GM04503 (cell line): ENCODE measurements at regions not wholly inside any gene's neighbourhood (a gene's known extent, or its start where the extent isn't known, plus 50 kb on each side); places are given as distances from the start of the nearest gene placed in this dataset.

Experiments used
- DNase-seq: peaks from one replicate; pipeline ENCODE4 v3.0.0-alpha.2; 2012; ENCODE audit warnings: low read depth

DNA sequence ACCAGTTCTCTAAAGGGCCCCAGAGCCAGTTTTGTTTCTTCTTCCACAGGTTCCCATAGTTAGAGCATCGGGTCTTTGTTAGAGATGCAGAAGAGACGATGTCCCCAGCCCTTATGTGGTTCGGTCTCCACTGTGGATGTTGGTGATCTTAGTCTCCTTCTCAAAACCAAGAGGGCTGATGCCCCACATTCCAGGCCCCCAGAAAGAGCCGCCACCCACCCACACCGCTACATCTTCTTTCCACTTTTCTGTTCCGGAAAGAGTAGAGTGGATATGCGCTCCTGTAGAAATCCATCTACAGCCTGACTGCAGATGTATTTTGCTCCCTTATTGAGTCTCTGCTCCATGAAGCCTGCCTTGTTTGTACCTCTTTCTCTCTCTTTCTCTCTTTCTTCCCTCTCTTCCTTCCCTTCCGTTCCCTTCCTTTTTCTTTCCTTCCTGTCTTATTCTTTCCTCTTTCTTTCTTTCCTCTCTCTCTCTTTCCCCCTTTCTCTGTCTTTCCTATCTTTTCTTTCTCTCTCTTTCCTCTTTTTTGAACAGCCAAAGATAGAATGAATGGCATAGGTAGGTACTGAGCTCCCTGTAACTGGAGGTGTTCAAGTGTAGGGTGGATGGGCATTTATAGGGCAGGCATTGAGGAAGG is 224.3 kb downstream of the SEC14L1 start:
- DNase-seq: no peak

DNA sequence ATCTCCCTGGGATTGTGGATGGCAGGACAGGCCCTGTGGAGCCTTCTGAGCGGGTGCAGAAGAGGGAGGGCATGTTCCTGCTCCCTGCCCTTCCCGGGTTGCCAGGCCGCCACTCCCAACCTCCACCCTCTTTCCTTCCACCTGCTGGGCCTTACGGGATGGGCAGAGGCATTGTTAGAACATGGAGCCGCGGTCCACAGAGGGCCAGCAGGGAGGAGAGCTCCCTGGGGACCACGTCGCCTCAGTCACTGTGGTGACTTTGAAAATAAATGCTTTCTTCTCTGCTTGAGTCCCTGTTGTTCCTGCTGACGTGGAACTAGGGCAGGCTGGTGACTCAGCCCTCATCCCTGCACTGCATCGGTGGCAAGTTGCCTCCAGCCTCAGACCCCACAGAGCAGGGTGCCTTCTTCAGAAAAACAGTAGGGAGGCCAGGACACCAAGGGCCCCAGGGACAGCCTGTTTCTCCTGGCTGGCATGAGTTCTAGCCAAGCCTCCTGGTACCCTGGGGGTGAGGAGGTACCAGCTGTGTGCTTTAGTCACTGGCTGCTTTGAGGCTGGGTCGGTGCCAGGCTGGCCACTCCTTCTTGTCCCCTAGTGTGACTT is 224.9 kb downstream of the SEC14L1 start:
- peak; percentile 61 for DNase-seq

DNA sequence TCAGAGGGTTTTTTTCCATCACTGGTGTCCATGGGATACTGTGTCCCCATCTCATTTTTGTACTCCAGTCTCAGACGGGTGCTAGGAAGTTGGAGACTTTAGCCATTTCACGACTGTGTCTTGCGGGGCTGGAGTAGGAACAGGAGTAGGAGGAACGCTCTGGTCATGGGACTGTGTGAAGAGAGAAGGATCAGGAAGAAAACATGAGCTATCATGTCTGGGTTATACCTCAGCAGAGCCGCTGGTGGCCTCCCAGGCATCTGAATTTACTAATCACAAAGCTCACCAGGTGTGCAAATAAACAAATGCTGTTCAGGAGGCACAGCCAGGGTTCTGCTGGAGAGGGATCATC is 225.4 kb downstream of the SEC14L1 start:
- DNase-seq: no peak

DNA sequence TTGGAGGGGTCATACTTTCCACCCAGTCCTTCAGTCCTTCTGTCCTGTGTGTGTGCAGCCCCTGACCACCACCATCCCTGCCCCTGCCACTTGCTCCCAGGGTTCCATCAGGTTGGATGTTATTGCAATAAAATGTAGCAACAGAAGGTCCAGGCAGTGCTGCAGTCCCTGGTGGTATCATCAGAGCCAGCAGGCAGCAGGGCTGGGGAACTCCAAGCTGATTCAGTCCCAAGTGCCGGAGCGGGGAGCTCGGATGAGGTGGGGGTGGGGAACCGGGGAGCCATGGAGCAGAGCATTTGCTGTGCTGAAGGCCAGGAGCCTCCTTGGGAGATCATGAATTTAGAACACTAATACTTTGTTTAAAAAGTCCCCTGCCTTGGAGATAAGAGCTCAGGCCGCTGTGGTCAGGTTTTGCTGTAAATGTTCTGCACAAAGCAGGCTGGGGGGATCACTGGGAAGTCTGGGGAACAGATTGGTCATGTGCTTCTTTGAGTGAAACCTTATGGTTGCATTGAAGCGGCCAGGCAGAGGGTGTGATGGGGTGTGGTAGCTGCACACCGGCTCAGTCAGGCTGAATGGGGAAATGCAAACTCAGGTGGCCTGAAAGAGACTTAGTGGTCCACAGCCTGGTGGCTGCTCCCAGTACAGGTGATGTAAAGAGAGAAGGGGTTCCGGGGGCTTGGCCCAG is 225.9 kb downstream of the SEC14L1 start:
- no peak for DNase-seq

DNA sequence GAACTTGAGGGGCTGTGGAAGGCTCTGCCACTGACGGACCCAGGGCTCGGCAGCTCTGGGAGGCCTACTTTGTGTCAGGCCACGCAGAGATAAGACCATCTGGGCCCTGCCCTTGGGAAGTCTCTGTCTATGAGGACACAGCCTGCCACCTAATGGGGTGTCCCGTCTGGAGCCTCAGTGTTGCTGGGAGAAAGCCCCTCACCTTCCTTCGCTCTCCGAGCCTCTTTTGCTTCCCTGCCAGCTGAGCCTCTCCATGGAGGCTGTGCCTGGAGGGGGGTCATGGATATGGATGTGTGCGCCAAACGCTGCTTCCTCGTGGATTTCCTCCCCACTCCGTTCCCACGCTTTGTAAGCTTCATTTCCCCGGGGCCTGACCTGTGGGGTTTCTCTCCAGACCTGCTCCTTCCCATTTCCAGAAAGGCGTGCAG is 228.8 kb downstream of the SEC14L1 start:
- no peak for DNase-seq

DNA sequence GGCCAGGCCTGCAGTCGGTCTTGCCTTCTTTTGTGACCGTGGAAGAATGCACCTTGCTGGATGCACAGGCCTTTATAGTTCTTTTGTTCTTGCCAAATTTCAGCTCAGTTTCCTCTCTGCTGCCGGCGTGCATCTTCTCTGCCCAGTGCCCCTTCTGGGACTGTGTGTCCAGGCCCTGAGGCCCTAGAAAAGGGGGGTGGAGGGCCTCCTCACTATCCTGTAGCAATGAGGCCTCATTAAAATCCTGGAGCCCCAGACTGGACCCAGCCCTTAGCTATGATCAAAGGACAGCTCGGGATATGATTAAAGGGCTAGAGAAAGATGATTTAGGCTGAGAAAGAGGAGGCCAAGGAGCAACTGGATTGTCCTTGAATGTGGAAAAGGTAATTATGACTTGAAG is 229.8 kb downstream of the SEC14L1 start:
- no peak for DNase-seq

DNA sequence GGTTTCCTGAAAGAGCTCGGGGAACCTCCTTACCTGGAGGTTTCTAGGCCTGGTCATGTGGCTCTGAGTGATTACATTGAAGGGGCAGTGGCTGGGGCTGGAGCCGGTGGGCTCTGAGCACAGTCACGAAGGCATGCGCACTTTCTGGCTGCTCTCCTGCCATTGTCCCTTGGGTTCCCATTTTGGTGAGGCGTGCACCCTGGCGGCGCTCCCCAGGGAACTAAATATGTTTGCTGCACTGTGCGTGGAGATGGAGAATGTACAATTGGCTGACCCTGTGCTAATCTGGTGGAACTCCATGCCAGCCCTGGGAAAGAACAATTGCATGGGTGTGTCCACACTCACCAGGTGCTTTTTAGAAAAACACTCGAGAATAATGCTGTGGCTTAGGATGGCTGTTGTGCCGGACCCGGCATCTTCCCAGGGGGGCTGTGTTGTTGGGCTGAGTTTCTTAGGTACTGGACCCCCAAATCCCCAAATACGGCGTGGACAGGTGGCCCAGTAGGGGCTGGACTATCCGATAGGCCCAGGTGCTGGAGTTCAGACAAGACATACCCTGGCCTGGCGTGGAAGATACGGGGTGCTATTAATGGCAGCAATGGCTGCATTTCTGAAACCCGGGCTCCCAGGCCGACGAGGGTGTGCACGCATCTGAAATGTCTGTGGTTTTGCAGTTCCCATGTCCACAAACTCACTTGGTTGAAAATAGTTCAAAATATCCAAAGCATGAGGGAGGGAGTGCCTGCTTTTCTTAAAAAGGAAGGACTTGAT is 230.5 kb downstream of the SEC14L1 start:
- peak; percentile 67 for DNase-seq

DNA sequence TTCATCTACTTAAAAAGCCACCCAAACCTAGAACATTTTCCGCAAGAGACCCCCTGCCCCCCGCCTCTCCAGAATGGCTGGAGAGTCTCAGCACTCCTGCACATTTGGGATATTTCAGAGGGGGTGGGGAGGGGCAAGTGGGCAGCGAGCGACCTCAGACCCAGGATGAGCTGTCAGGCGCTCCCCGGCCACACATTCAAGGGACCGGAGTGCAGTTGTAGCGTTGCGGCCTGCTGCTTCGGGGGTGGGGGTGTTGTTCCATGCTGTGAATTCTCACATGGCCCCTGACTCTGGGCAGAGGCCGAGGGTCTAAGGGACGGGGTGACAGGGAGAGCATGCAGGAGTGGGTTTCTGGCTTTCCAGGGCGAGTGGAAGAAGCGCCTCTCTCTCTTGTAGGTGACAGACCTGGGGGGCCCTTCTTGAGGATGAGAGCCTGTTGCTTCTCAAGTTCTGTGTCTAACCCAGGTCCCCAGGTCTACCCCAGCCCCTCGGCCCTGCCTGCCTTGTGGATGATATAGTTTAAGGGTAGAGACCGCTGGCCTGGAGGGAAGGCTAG is 231.2 kb downstream of the SEC14L1 start:
- no peak for DNase-seq

DNA sequence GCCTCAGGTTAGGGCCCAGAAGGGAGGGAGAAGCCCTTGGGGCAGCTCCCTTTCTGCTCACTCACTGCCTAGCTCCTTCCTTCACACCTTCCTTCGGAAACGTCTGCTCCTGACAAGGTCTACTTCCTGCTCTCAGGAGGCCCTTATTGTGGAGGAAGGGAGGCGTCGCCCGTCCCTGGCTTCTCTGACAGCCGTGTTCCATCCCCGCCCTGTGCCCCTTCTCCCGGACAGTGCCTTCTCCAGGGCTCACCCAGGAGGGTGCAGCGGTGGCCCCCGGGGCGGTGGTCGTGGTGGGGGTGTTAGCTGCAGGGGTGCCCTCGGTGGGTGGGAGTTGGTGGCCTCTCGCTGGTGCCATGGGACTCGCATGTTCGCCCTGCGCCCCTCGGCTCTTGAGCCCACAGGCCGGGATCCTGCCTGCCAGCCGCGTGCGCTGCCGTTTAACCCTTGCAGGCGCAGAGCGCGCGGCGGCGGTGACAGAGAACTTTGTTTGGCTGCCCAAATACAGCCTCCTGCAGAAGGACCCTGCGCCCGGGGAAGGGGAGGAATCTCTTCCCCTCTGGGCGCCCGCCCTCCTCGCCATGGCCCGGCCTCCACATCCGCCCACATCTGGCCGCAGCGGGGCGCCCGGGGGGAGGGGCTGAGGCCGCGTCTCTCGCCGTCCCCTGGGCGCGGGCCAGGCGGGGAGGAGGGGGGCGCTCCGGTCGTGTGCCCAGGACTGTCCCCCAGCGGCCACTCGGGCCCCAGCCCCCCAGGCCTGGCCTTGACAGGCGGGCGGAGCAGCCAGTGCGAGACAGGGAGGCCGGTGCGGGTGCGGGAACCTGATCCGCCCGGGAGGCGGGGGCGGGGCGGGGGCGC is 231.9 kb downstream of the SEC14L1 start:
- DNase-seq: no peak

DNA sequence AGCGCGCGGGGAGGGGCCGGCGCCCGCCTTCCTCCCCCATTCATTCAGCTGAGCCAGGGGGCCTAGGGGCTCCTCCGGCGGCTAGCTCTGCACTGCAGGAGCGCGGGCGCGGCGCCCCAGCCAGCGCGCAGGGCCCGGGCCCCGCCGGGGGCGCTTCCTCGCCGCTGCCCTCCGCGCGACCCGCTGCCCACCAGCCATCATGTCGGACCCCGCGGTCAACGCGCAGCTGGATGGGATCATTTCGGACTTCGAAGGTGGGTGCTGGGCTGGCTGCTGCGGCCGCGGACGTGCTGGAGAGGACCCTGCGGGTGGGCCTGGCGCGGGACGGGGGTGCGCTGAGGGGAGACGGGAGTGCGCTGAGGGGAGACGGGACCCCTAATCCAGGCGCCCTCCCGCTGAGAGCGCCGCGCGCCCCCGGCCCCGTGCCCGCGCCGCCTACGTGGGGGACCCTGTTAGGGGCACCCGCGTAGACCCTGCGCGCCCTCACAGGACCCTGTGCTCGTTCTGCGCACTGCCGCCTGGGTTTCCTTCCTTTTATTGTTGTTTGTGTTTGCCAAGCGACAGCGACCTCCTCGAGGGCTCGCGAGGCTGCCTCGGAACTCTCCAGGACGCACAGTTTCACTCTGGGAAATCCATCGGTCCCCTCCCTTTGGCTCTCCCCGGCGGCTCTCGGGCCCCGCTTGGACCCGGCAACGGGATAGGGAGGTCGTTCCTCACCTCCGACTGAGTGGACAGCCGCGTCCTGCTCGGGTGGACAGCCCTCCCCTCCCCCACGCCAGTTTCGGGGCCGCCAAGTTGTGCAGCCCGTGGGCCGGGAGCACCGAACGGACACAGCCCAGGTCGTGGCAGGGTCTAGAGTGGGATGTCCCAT is 232.8 kb downstream of the SEC14L1 start:
- no peak for DNase-seq

DNA sequence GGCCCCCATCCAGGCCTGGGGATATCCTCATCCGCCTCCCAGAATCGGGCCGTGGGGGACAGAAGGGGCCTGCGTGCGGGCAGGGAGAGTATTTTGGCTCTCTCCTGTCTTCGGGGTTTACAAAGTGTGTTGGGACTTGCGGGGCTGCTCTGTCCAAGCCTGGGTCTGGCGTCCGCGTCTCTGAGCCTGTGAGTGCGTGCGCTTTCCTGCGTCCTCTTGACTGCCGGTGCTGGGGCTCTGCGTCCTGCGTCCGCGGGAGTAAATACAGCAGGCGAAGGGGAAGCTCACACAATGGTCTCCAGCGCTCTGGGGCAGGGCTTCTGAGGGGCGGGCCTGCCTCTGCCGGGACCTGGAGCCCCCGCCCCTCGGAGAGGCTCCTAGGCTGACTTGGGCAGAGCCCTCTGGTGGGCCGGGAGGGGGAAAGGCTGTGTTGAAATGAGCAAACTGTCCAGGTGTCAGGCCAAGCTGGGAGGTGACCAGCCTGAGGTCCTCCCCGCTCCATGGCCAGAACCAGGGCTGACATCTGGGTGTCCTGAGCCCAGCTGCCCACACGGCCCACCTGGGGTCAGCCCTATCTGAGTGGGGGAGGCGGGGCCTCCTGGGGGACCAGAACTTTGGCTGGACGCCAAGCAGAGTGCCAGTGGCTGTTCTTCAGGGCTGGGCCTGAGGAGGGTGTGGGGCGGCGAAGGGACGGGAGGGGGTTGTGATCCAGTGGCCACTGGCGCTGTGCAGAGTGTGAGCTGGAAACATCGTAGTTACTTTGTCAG is 233.6 kb downstream of the SEC14L1 start:
- no peak for DNase-seq

DNA sequence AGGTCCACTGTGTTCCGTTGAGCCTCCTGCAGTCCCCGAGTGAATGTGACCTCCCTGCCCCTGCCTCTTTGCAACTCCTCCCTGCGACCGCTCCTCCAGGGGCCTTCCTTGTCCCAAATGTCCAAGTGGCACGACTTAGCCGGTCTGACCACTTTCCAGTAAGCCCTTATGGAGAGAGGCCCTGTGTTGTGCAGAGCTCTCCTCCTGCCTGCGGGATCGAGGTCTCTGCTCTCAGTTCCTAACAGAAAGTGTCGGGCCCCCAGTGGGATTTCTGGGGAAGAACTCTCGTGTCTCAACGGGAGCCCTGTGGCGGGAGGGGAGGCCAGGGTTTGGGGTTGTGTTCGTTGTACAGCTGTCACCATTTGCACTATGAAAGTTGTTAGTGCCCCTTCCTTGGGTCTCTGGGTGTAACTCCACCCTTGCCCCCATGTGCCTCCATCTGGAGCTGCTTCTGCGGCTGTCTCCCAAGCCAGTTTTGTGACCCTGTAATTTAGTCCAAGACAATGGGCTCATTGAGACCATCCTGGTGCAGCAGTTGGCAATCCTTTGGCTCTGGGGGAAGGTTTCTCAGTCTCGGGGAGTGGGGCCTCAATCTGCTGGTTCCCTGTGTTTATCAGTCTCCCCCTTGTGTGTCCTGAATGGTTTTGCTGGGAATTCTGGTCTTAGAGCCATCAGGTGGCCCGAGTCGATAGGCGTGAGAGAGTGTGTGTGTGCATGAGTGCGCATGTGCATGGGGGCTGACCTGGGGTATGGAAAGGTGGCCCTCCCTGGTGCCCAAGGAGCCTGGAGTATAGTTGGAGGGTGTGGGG is 234.5 kb downstream of the SEC14L1 start:
- no peak for DNase-seq

DNA sequence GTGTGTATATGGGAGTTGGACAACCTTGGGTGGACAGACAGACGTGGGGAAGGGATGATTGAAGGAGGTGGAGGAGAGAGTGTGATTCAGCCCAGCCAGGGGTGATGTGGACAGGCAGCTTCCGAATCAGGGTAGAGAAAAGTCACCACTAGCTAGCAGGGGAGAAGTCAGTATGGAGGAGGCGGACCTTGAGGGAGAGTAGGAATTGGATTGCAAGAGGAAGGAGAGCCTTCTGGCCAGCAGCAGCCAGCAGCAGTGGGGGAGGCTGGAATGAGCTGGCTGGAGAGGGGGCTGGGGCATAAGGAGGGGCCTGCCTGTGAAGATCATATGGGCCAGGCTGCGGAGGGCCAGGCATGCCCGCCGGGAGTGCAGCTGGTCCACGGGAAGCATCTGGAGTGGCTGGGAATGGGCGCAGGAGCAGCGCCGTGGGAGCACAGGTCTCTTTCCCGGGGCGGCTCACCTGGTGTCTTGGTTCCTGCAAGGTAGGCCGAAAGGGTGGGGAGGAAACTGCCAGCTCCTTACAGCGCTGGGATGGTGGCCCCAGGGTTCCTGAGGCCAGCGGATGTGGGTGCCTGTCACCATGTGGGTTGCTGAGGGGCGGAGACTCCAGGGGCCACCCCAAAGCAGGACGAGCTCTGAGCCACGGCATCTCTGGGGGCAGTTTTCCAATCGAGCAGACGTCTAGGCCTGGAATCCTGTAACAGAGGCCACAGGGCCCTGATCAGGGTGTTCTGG is 235.3 kb downstream of the SEC14L1 start:
- no peak for DNase-seq

DNA sequence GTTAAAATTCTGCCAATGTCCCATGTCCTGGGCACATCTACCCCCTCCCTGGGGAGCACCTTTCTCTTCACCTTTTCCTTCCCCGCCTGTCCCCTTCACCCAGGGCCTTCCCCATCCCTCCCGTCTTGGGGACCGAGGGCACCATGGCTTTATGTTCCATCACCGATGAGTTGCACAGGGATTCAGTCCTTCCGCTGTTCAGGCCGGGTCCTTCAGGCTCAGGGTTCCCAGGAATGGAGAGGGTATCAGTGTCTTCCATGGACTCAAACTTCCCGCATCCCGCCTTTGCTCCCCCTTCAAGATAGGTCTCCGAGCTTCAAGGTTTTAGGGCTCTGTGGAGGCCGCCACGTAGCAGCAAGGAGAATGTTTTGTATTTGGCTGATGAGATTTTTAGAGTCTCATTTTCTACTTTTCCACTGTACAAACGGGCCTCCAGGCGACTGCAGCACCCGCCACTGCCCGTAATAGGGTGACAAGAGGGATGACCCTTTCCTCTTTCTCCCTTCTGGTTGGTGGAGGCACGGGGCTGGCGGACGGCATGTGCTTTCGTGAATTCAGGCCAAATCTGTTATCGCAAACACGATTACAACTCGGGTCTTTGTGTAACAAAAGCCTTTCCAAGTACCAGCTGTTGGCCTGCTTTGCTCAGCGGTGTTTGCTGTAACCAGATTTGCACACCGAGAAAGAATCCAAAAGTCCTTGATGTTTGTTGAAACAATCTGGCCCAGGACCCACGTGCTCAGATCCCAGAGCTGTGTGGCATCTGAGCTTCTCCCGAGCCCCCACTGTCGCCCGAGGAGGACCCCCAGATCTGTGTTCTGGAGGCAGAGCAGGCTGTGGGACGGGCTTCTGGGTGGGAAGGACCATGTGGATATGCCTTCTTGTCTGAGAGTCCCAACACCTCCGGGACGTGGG is 236.3 kb downstream of the SEC14L1 start:
- DNase-seq: no peak

DNA sequence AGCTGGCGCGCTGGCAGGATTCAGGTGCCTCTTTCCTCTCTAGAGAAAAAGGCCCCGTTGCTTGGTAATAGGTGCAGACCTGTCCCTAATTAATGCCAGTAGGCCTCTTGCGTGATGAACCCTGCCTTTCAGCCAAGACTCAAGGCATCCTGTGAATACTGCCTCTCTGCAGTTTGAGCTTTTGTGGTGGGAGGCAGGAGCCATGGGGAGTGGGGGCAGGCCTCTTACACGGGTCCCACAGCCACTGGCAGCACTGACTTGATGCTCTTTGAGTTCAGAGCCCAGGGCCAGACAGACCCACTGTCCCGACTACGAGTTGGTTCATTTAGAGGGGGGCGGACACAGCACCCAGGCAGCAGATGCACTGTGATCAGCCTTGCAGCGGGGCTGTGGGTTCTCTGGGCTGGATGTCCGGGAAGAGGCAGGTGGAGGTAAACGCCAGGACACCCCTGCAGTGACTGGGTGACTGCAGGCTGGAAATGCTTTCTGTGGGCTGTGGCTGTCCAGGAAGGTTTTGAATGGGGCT is 237.0 kb downstream of the SEC14L1 start:
- DNase-seq: no peak

DNA sequence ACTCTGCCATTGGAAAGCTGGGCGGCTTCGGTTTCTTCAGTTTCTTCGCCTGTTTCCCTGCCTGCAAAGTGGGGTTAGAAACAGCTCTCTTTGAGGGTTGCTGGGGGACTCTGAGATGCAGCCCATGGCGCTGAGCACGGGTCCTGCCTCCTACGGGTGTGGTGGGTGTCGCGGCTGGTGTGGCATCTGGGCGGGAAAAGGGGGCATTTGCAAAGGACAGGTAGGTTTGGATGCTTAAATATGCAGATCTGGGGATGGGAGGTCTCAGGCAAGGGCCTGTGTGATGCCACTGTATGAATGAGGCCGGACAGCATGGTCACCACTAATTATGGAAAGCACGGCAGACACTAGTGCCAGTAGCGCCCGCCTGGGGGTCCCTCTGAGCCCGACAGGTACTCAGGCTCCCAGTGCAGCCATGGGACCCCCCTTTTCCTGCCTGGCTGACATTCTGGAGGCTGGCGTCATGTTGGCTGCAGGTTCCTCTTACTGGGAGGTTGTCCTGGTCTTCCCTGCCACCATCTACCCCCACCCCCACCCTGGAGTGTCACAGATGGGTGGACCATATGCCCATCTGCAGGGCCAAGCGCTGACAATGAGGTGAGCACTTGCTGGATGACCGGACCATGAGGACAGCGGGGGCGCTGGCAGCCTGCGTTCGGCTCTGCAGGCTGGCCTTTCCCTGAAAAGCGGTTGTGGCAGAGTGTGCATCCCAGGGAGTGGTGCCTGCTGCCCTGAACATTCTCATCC is 237.7 kb downstream of the SEC14L1 start:
- no peak for DNase-seq
